ENCODE measurements at regions not wholly inside any gene's neighbourhood (a gene's known extent, or its start where the extent isn't known, plus 50 kb on each side); places are given as distances from the start of the nearest gene placed in this dataset.

DNA sequence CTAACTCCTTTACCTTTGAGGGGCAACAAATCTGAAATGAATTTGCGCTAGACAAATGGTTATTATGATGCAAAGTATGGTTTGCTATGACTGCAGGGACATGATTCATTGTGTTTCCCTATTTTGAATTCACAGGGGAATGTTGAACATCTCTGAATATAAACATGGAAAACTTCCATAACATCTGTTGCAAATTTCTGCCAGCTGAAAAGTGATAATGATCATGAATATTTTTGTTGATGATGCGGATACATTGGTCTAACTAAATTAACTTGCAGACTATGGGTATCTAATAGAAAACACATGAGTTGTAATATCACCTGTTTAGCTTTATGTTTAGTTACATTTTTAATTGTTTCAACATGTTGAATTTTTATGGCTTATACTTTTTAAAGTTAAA lies 1325.5 kb downstream of the REEP3 start:
- H3K36me3 ChIP-seq: no peaks in the 10 kb centered on the region
- no peak for TF ChIP-seq POLR2A (IDR thresholded peaks at IDR 0.05)
- TF ChIP-seq, protein P1, sequence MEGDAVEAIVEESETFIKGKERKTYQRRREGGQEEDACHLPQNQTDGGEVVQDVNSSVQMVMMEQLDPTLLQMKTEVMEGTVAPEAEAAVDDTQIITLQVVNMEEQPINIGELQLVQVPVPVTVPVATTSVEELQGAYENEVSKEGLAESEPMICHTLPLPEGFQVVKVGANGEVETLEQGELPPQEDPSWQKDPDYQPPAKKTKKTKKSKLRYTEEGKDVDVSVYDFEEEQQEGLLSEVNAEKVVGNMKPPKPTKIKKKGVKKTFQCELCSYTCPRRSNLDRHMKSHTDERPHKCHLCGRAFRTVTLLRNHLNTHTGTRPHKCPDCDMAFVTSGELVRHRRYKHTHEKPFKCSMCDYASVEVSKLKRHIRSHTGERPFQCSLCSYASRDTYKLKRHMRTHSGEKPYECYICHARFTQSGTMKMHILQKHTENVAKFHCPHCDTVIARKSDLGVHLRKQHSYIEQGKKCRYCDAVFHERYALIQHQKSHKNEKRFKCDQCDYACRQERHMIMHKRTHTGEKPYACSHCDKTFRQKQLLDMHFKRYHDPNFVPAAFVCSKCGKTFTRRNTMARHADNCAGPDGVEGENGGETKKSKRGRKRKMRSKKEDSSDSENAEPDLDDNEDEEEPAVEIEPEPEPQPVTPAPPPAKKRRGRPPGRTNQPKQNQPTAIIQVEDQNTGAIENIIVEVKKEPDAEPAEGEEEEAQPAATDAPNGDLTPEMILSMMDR (IDR thresholded peaks at IDR 0.05): no peak
- no peaks in the 10 kb centered on the region for H3K9me3 ChIP-seq
- WGBS, 2 donors: 34 to 54% methylated on average over 2 of the region's 2 CpGs
- no peaks in the 10 kb centered on the region for H3K4me1 ChIP-seq
- H3K27me3 ChIP-seq: no peaks in the 10 kb centered on the region
- intact Hi-C loops (cut with DNase I): no loop called here
- no peak for DNase-seq
- no peak overlapping the region for H3K27ac ChIP-seq
- H3K4me3 ChIP-seq: no peak overlapping the region

DNA sequence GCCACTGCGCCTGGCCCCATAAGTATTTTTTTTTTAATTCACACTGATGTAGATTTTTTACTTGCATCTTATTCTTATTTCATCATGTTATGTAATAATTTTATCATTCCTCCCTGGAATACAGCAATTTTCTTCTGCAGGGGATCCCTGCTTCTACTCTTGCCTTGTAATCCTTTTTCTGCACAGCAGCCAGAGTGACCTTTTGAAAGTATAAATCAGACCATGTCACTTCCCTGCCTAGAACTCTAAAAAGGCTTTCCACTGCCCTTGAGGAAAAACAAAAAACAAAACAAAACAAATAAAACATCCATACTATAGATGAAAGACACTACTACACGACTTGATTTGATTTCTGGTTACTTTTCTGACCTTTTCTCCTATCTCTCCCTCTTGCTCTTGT lies 1334.7 kb downstream of the REEP3 start:
- intact Hi-C loops (cut with DNase I): no loop called here
- WGBS, 2 donors: 39 to 40% methylated on average over 2 of the region's 2 CpGs
- no peak overlapping the region for H3K27ac ChIP-seq

DNA sequence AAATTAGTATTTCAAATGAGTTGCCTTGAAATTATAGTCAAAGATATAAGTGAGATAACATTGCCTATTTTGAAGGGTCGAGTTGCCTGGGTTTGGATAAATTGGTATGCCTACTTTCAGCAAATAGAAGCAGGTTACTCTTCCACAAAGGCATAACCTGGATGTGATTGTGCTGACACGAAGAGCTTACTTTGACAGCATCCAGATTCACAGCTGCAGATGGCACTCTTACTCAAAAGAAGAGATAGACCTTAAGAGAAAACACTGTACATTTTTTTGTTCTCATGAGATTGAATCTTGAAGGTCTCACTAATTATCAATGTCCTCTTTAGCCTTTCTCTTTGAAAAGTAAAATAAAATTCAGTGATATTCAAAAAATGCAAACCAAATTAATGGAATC lies 1338.7 kb downstream of the REEP3 start:
- H3K27ac ChIP-seq: no peak overlapping the region
- DNase-seq: no peak
- intact Hi-C loops (cut with DNase I): no loop called here
- no peaks in the 10 kb centered on the region for H3K27me3 ChIP-seq
- no peaks in the 10 kb centered on the region for H3K4me1 ChIP-seq
- H3K36me3 ChIP-seq: no peaks in the 10 kb centered on the region
- no peak overlapping the region for H3K4me3 ChIP-seq
- TF ChIP-seq, protein P1 (IDR thresholded peaks at IDR 0.05): no peak
- TF ChIP-seq POLR2A (IDR thresholded peaks at IDR 0.05): no peak
- 21 to 68% methylated on average over 2 of the region's 2 CpGs for WGBS, 2 donors
- H3K9me3 ChIP-seq: no peaks in the 10 kb centered on the region

More for the DNA sequence above, 1334.7 kb downstream of the REEP3 start:
- DNase-seq: no peak
- TF ChIP-seq, protein P1 (IDR thresholded peaks at IDR 0.05): no peak
- no peak for TF ChIP-seq POLR2A (IDR thresholded peaks at IDR 0.05)
- no peaks in the 10 kb centered on the region for H3K9me3 ChIP-seq
- no peaks in the 10 kb centered on the region for H3K36me3 ChIP-seq
- H3K27me3 ChIP-seq: no peaks in the 10 kb centered on the region
- no peak overlapping the region for H3K4me3 ChIP-seq
- no peaks in the 10 kb centered on the region for H3K4me1 ChIP-seq

DNA sequence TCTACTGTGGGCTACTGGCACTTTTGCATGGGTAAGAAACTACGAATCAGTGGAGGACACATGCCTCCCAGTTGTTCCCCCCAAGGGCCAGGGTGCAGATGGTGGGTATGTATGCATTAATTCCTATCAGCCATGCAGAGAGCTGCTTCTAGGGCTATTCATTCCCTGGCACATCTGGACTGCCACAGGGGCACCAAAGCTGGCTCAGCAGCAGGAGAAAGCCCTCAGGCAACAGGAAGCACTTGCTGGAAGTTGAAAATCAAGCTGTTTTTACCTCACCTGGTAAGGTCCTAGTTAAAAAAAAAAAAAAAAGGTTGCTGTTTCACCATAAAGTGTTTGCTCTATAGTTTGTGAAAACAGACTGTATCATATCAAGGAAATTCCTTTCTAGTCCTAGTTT lies 1342.6 kb downstream of the REEP3 start:
- Histone ChIP-seq H3K27me3 (no peaks in the 10 kb centered on the region), H3K4me1 (no peaks in the 10 kb centered on the region), H3K4me3 (no peak overlapping the region), H3K27ac (no peak overlapping the region), H3K36me3 (no peaks in the 10 kb centered on the region), H3K9me3 (no peaks in the 10 kb centered on the region)
- no peak for DNase-seq
- TF ChIP-seq, protein P1 (IDR thresholded peaks at IDR 0.05): no peak
- TF ChIP-seq POLR2A (IDR thresholded peaks at IDR 0.05): no peak
- WGBS, 2 donors: 76 to 89% methylated on average over 1 of the region's 1 CpG
- intact Hi-C loops (cut with DNase I): no loop called here

DNA sequence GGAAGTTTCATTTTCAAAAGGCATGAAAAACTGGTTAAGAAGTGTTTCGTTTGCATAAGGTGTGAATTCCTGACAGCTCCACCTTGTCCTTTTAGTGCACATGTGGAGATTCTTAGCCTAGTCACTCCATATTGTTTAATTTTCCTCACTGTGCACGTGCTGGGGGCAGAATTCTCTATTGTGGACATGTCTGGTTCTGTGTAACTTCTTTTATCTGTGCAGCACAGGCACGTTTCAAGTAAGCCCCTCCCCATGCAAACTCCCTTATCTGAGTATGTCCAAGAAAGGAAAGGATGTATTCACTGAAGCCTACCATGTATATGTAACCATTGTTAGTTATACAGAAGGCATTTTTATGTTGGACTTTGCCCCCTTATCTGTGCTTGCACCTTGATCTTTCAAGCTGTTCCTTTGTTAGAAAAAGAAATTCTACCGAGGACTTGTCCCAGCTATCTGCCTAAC lies 1346.3 kb downstream of the REEP3 start:
- Histone ChIP-seq H3K27ac (no peak overlapping the region), H3K4me1 (no peaks in the 10 kb centered on the region), H3K27me3 (no peaks in the 10 kb centered on the region), H3K9me3 (no peaks in the 10 kb centered on the region), H3K4me3 (no peak overlapping the region), H3K36me3 (no peaks in the 10 kb centered on the region)
- TF ChIP-seq, protein P1 (IDR thresholded peaks at IDR 0.05): no peak
- no peak for TF ChIP-seq POLR2A (IDR thresholded peaks at IDR 0.05)
- WGBS, 2 donors: 20 to 27% methylated on average over 3 of the region's 4 CpGs
- intact Hi-C loops (cut with DNase I): no loop called here
- no peak for DNase-seq

Measured in esophagus squamous epithelium (tissue), 5 donors.